ENCODE measurements at regions not wholly inside any gene's neighbourhood (a gene's known extent, or its start where the extent isn't known, plus 50 kb on each side); places are given as distances from the start of the nearest gene placed in this dataset.

DNA sequence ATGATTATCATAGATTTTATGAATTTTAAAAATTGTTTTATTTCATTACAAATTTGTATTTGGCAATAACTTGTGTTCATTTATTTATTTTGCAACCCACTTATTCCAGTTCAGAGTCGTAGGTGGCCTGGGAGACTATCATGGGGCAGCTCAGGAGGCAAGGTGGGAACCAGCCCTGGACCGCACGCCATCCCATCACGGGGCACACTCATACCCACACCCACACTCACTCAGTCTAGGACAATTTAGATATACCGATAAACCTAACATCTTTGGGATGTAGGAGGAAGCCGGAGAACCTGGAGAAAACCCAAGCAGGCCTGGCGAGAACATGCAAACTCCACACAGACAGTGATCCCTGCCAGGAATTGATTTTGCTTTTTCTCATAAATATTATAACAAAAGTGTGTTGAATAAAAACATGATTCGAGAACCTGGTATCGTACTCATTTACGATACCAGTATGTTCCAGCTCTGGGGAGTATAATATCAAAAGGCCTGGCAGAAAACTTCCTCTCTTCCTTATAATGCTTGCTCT, 205.3 kb downstream of the NFKBIZ start:
- TF ChIP-seq TARDBP (IDR thresholded peaks at IDR 0.05): no peak
- TF ChIP-seq FOXM1 (IDR thresholded peaks at IDR 0.05; ENCODE audit: borderline replicate concordance): no peak
- no peak for TF ChIP-seq NFRKB (IDR thresholded peaks at IDR 0.05)
- TF ChIP-seq FOXK2 (IDR thresholded peaks at IDR 0.05): no peak
- no peak for TF ChIP-seq ELF4 (IDR thresholded peaks at IDR 0.05)
- no peak for TF ChIP-seq LEF1 (IDR thresholded peaks at IDR 0.05; ENCODE audit: borderline replicate concordance)
- no peak for TF ChIP-seq BHLHE40 (IDR thresholded peaks at IDR 0.05; ENCODE audit: borderline replicate concordance)
- no peak for TF ChIP-seq ARNT (IDR thresholded peaks at IDR 0.05)

All from HEK293T (cell line).